Adrenal gland (tissue), 5 donors: ENCODE measurements at regions not wholly inside any gene's neighbourhood (a gene's known extent, or its start where the extent isn't known, plus 50 kb on each side); places are given as distances from the start of the nearest gene placed in this dataset.

Experiments used
- CTCF ChIP-seq, 6 experiments: fragments of 450-650 bp in 4 of 6; fragments of 200-600 bp in 2 of 6; sonication (generic) in 1 of 6; IDR thresholded peaks; 1 replicate in 5 of 6; 2 replicates in 1 of 6; pipeline versions ENCODE4 v1.5.1 to v1.8.0; 2016 to 2021; ENCODE audit warnings: antibody characterized with exemption in 6 of 6, mild to moderate bottlenecking in 2 of 6, moderate library complexity in 1 of 6
- POLR2A ChIP-seq, 2 donors: fragments of 450-650 bp; IDR thresholded peaks; one replicate each; pipeline ENCODE4 v1.6.1; 2017; ENCODE audit warnings: antibody characterized with exemption in 2 of 2, mild to moderate bottlenecking in 2 of 2, moderate library complexity in 1 of 2
- donor health status: DM: no; HTN: no; CAD: no.

DNA sequence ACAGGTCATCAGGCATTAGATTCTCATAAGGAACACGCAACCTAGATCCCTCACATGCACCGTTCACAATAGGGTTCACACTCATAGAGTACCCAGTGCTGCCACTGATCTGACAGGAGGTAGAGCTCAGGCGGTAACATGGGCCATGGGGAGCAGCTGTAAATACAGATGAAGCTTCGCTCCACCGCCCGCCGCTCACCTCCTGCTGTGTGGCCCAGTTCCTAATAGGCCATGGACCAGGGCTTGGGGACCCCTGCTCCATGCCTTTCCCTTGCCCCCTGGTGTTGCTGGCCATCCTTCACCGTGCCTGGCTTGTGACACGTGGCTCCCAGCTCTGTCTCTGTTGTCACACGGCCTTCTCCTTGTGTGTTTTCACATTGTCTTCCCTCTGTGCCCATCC is 171.1 kb upstream of the JARID2 start:
- TF ChIP-seq CTCF (IDR thresholded peaks at IDR 0.05) (no peak), POLR2A (IDR thresholded peaks at IDR 0.05) (no peak)
